ENCODE measurements at regions not wholly inside any gene's neighbourhood (a gene's known extent, or its start where the extent isn't known, plus 50 kb on each side); places are given as distances from the start of the nearest gene placed in this dataset.

GRCh38 chr2:128371248-128371630 lies 52.6 kb upstream of the HS6ST1 start:
- Histone ChIP-seq H3K9me3 (no peaks in the 10 kb centered on the region), H3K4me3 (no peak overlapping the region), H3K36me3 (no peaks in the 10 kb centered on the region), H3K27ac (no peak overlapping the region), H3K27me3 (no peaks in the 10 kb centered on the region), H3K4me1 (no peaks in the 10 kb centered on the region)
- intact Hi-C loops (cut with DNase I): no loop called here
- DNase-seq (peak in 1 of 3 donors; percentile 8), ATAC-seq (no peak)
- TF ChIP-seq POLR2A (IDR thresholded peaks at IDR 0.05): no peak
- no peak for TF ChIP-seq CTCF (IDR thresholded peaks at IDR 0.05)
- WGBS (ENCODE audit: insufficient coverage, low coverage, low lambda C conversion rate, missing lambda C conversion rate): 67% methylated on average over 3 of the region's 8 CpGs

GRCh38 chr2:128371648-128372345 lies 53.1 kb upstream of the HS6ST1 start:
- Histone ChIP-seq H3K4me3 (no peak overlapping the region), H3K27ac (no peak overlapping the region), H3K4me1 (no peaks in the 10 kb centered on the region), H3K27me3 (no peaks in the 10 kb centered on the region), H3K9me3 (no peaks in the 10 kb centered on the region), H3K36me3 (no peaks in the 10 kb centered on the region)
- peak in 1 of 3 donors; percentile 9 for DNase-seq
- intact Hi-C loops (cut with DNase I): no loop called here
- no peak for TF ChIP-seq POLR2A (IDR thresholded peaks at IDR 0.05)
- no peak for TF ChIP-seq CTCF (IDR thresholded peaks at IDR 0.05)
- WGBS (ENCODE audit: insufficient coverage, low coverage, low lambda C conversion rate, missing lambda C conversion rate): 80% methylated on average over 4 of the region's 11 CpGs
- ATAC-seq: no peak

- Histone ChIP-seq H3K9me3 (no peaks in the 10 kb centered on the region), H3K27ac (no peak overlapping the region), H3K4me1 (no peaks in the 10 kb centered on the region), H3K27me3 (no peaks in the 10 kb centered on the region), H3K36me3 (no peaks in the 10 kb centered on the region), H3K4me3 (no peak overlapping the region)
- DNase-seq (peak in 1 of 3 donors; percentile 18), ATAC-seq (peak in 2 of 4 donors; percentile 15 to 23)
- intact Hi-C loops (cut with DNase I): no loop called here
- 90% methylated on average over 2 of the region's 24 CpGs for WGBS (ENCODE audit: insufficient coverage, low coverage, low lambda C conversion rate, missing lambda C conversion rate)
- TF ChIP-seq POLR2A (IDR thresholded peaks at IDR 0.05): no peak
- TF ChIP-seq CTCF (IDR thresholded peaks at IDR 0.05): no peak
Measured at GRCh38 chr2:128372621-128373341, 54.1 kb upstream of the HS6ST1 start.

- Histone ChIP-seq H3K4me3 (no peak overlapping the region), H3K27me3 (no peaks in the 10 kb centered on the region), H3K9me3 (no peaks in the 10 kb centered on the region), H3K27ac (no peak overlapping the region), H3K4me1 (no peaks in the 10 kb centered on the region), H3K36me3 (no peaks in the 10 kb centered on the region)
- ATAC-seq: no peak
- TF ChIP-seq CTCF (IDR thresholded peaks at IDR 0.05): no peak
- TF ChIP-seq POLR2A (IDR thresholded peaks at IDR 0.05): no peak
- DNase-seq: peak in 1 of 3 donors; percentile 23
- WGBS (ENCODE audit: insufficient coverage, low coverage, low lambda C conversion rate, missing lambda C conversion rate): 73% methylated on average over 3 of the region's 10 CpGs
- intact Hi-C loops (cut with DNase I): no loop called here
Measured at GRCh38 chr2:128373451-128374000, 54.9 kb upstream of the HS6ST1 start.

Data from right lobe of liver (tissue), 6 donors.